ENCODE measurements at regions not wholly inside any gene's neighbourhood (a gene's known extent, or its start where the extent isn't known, plus 50 kb on each side); places are given as distances from the start of the nearest gene placed in this dataset.

- in situ Hi-C loops (cut with HindIII; ENCODE audit: low sequenced_read_pairs) = no loop called here
- H3K4me3 ChIP-seq (ENCODE audit: low read depth, low read length) = no peak overlapping the region
- no peak for TF ChIP-seq CTCF (IDR thresholded peaks at IDR 0.05; ENCODE audit: low read depth, low read length)
- no peak for DNase-seq (ENCODE audit: low read depth, low spot score)
Measured at GRCh38 chr11:11143849-11144248, 209.2 kb downstream of the CSNK2A3 start.

- in situ Hi-C loops (cut with HindIII; ENCODE audit: low sequenced_read_pairs) = no loop called here
- no peak for TF ChIP-seq CTCF (IDR thresholded peaks at IDR 0.05; ENCODE audit: low read depth, low read length)
- no peak overlapping the region for H3K4me3 ChIP-seq (ENCODE audit: low read depth, low read length)
- DNase-seq (ENCODE audit: low read depth, low spot score) = no peak
Measured at GRCh38 chr11:11142430-11142829, 210.6 kb downstream of the CSNK2A3 start.

- in situ Hi-C loops (cut with HindIII; ENCODE audit: low sequenced_read_pairs) = no loop called here
- TF ChIP-seq CTCF (IDR thresholded peaks at IDR 0.05; ENCODE audit: low read depth, low read length) = no peak
Measured at GRCh38 chr11:11141065-11141464, 212.0 kb downstream of the CSNK2A3 start.

GRCh38 chr11:11140510-11140909 lies 212.5 kb downstream of the CSNK2A3 start:
- no peak overlapping the region for H3K4me3 ChIP-seq (ENCODE audit: low read depth, low read length)
- in situ Hi-C loops (cut with HindIII; ENCODE audit: low sequenced_read_pairs) = no loop called here
- no peak for TF ChIP-seq CTCF (IDR thresholded peaks at IDR 0.05; ENCODE audit: low read depth, low read length)
- no peak for DNase-seq (ENCODE audit: low read depth, low spot score)

More at GRCh38 chr11:11141065-11141464, 212.0 kb downstream of the CSNK2A3 start:
- DNase-seq (ENCODE audit: low read depth, low spot score) = no peak
- H3K4me3 ChIP-seq (ENCODE audit: low read depth, low read length) = no peak overlapping the region

- no peak for DNase-seq (ENCODE audit: low read depth, low spot score)
- no peak overlapping the region for H3K4me3 ChIP-seq (ENCODE audit: low read depth, low read length)
- in situ Hi-C loops (cut with HindIII; ENCODE audit: low sequenced_read_pairs) = no loop called here
- no peak for TF ChIP-seq CTCF (IDR thresholded peaks at IDR 0.05; ENCODE audit: low read depth, low read length)
Measured at GRCh38 chr11:11137339-11137738, 215.7 kb downstream of the CSNK2A3 start.

- no peak overlapping the region for H3K4me3 ChIP-seq (ENCODE audit: low read depth, low read length)
- in situ Hi-C loops (cut with HindIII; ENCODE audit: low sequenced_read_pairs) = no loop called here
- DNase-seq (ENCODE audit: low read depth, low spot score) = no peak
- no peak for TF ChIP-seq CTCF (IDR thresholded peaks at IDR 0.05; ENCODE audit: low read depth, low read length)
Measured at GRCh38 chr11:11135820-11136476, 217.1 kb downstream of the CSNK2A3 start.

All from astrocyte of the spinal cord (primary cell).